ENCODE measurements at regions not wholly inside any gene's neighbourhood (a gene's known extent, or its start where the extent isn't known, plus 50 kb on each side); places are given as distances from the start of the nearest gene placed in this dataset.

GRCh38 chr3:76083992-76084391, 298.6 kb upstream of the ZNF717 start:
- H3K27me3 ChIP-seq (ENCODE audit: control insufficient read depth, insufficient read depth, low read length): no peaks in the 10 kb centered on the region
- intact Hi-C loops (cut with DNase I): no loop called here
- no peak overlapping the region for H3K9ac ChIP-seq (ENCODE audit: low read length in 3 of 3)
- H3K9me3 ChIP-seq (ENCODE audit: control insufficient read depth in 2 of 3, insufficient read depth in 1 of 3, low read length in 3 of 3): peaks cover 0 to 3% (median 0%) of the 10 kb centered on the region in 3 donors
- H3K4me3 ChIP-seq (ENCODE audit: low read length in 3 of 3): no peak overlapping the region
- no peak for FAIRE-seq
- peak in 1 of 5 donors; percentile 24 for DNase-seq
- TF ChIP-seq, protein P1, sequence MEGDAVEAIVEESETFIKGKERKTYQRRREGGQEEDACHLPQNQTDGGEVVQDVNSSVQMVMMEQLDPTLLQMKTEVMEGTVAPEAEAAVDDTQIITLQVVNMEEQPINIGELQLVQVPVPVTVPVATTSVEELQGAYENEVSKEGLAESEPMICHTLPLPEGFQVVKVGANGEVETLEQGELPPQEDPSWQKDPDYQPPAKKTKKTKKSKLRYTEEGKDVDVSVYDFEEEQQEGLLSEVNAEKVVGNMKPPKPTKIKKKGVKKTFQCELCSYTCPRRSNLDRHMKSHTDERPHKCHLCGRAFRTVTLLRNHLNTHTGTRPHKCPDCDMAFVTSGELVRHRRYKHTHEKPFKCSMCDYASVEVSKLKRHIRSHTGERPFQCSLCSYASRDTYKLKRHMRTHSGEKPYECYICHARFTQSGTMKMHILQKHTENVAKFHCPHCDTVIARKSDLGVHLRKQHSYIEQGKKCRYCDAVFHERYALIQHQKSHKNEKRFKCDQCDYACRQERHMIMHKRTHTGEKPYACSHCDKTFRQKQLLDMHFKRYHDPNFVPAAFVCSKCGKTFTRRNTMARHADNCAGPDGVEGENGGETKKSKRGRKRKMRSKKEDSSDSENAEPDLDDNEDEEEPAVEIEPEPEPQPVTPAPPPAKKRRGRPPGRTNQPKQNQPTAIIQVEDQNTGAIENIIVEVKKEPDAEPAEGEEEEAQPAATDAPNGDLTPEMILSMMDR (IDR thresholded peaks at IDR 0.05; ENCODE audit: borderline replicate concordance, extremely low read depth, insufficient read depth): no peak
- no peaks in the 10 kb centered on the region for H3K4me1 ChIP-seq (ENCODE audit: control insufficient read depth in 2 of 3, insufficient read depth in 2 of 3, low read depth in 1 of 3, low read length in 3 of 3)
- no peaks in the 10 kb centered on the region for H3K36me3 ChIP-seq (ENCODE audit: control insufficient read depth in 2 of 3, insufficient read depth in 3 of 3, low read length in 3 of 3)
- H3K27ac ChIP-seq (ENCODE audit: low read depth in 2 of 2, low read length in 2 of 2): no peak overlapping the region

DNA sequence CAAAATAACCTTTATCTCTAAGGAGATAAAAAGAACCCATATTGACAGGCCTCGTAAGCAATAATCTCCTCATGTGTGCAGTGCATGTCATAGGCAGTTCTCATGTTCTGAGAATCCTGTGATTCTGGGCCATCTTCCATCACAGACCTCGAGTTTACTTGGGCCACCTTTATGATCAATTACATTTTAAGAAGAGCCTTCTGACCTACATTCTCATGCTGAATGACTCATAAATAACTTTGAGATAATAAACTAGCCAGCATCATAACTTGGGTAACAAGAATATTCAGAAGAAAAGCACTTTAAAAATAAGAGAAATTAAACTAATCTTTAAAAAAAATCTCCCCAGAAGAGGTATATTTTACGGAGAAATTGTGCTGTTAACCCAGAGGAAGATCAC, 310.7 kb upstream of the ZNF717 start:
- H3K4me3 ChIP-seq (ENCODE audit: low read length in 3 of 3): no peak overlapping the region
- H3K27me3 ChIP-seq (ENCODE audit: control insufficient read depth, insufficient read depth, low read length): no peaks in the 10 kb centered on the region
- no peaks in the 10 kb centered on the region for H3K4me1 ChIP-seq (ENCODE audit: control insufficient read depth in 2 of 3, insufficient read depth in 2 of 3, low read depth in 1 of 3, low read length in 3 of 3)
- FAIRE-seq: no peak
- TF ChIP-seq, protein P1 (IDR thresholded peaks at IDR 0.05; ENCODE audit: borderline replicate concordance, extremely low read depth, insufficient read depth): no peak
- intact Hi-C loops (cut with DNase I): no loop called here
- no peak overlapping the region for H3K9ac ChIP-seq (ENCODE audit: low read length in 3 of 3)
- H3K9me3 ChIP-seq (ENCODE audit: control insufficient read depth in 2 of 3, insufficient read depth in 1 of 3, low read length in 3 of 3): no peaks in the 10 kb centered on the region
- no peaks in the 10 kb centered on the region for H3K36me3 ChIP-seq (ENCODE audit: control insufficient read depth in 2 of 3, insufficient read depth in 3 of 3, low read length in 3 of 3)
- no peak for DNase-seq
- H3K27ac ChIP-seq (ENCODE audit: low read depth in 2 of 2, low read length in 2 of 2): no peak overlapping the region

DNA sequence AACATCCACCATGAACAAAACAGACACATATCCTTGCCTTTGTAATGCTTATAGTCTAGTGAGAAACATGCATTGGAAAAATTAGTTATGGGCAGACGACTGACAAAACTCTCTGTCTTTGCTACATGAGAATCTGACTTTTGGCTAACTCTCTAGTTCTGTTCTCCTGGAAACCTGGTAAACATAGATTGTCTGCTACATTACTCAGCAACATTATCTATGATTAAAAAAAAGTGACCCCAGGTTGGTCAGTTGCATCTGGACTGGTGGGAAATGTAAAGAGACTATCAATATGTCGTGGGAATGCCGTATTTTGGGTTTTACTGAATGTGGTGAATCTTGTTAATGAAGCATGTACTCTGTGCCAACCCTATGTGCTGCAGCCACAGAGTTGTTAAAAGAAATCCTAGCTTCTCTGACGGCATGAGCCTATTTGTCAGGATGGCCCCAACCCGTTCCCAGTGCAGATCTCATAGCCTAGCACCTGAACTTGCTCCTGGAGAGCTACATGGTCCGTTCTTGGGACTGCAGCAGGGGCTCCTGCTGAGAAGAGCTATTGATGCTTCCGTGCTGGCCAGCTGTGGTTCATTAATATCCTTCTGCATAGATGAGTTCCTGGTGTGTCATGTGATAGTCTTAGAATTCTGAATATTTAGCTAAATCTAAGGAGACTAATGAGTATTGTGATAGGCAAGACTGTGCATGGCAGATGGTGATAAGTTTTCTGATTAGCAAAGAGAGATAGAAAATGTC, 311.7 kb upstream of the ZNF717 start:
- no peak overlapping the region for H3K9ac ChIP-seq (ENCODE audit: low read length in 3 of 3)
- FAIRE-seq (no peak), DNase-seq (no peak)
- H3K36me3 ChIP-seq (ENCODE audit: control insufficient read depth in 2 of 3, insufficient read depth in 3 of 3, low read length in 3 of 3): no peaks in the 10 kb centered on the region
- TF ChIP-seq, protein P1 (IDR thresholded peaks at IDR 0.05; ENCODE audit: borderline replicate concordance, extremely low read depth, insufficient read depth): no peak
- no peak overlapping the region for H3K4me3 ChIP-seq (ENCODE audit: low read length in 3 of 3)
- no peaks in the 10 kb centered on the region for H3K9me3 ChIP-seq (ENCODE audit: control insufficient read depth in 2 of 3, insufficient read depth in 1 of 3, low read length in 3 of 3)
- H3K27ac ChIP-seq (ENCODE audit: low read depth in 2 of 2, low read length in 2 of 2): no peak overlapping the region
- H3K4me1 ChIP-seq (ENCODE audit: control insufficient read depth in 2 of 3, insufficient read depth in 2 of 3, low read depth in 1 of 3, low read length in 3 of 3): no peaks in the 10 kb centered on the region
- intact Hi-C loops (cut with DNase I): no loop called here
- H3K27me3 ChIP-seq (ENCODE audit: control insufficient read depth, insufficient read depth, low read length): no peaks in the 10 kb centered on the region

- FAIRE-seq (no peak), DNase-seq (no peak)
- Histone ChIP-seq H3K4me3 (ENCODE audit: low read length in 3 of 3) (no peak overlapping the region), H3K9ac (ENCODE audit: low read length in 3 of 3) (no peak overlapping the region), H3K27ac (ENCODE audit: low read depth in 2 of 2, low read length in 2 of 2) (no peak overlapping the region), H3K9me3 (ENCODE audit: control insufficient read depth in 2 of 3, insufficient read depth in 1 of 3, low read length in 3 of 3) (no peaks in the 10 kb centered on the region), H3K27me3 (ENCODE audit: control insufficient read depth, insufficient read depth, low read length) (no peaks in the 10 kb centered on the region), H3K4me1 (ENCODE audit: control insufficient read depth in 2 of 3, insufficient read depth in 2 of 3, low read depth in 1 of 3, low read length in 3 of 3) (no peaks in the 10 kb centered on the region), H3K36me3 (ENCODE audit: control insufficient read depth in 2 of 3, insufficient read depth in 3 of 3, low read length in 3 of 3) (no peaks in the 10 kb centered on the region)
- intact Hi-C loops (cut with DNase I): no loop called here
- TF ChIP-seq, protein P1 (IDR thresholded peaks at IDR 0.05; ENCODE audit: borderline replicate concordance, extremely low read depth, insufficient read depth): no peak
These were observed 312.2 kb upstream of the ZNF717 start for GRCh38 chr3:76097589-76097969.
